Body of pancreas (tissue), 4 donors: ENCODE measurements at regions not wholly inside any gene's neighbourhood (a gene's known extent, or its start where the extent isn't known, plus 50 kb on each side); places are given as distances from the start of the nearest gene placed in this dataset.

Source experiments
- POLR2A ChIP-seq, 3 donors: fragments of 450-650 bp; IDR thresholded peaks; one replicate each; pipeline ENCODE4 v1.6.1; 2016; ENCODE audit warnings: antibody characterized with exemption in 3 of 3, mild to moderate bottlenecking in 2 of 3
- TF ChIP-seq, protein P1 (sequence below), 7 experiments: fragments of 450-650 bp in 4 of 7; fragments of 200-600 bp in 3 of 7; sonication (generic) in 3 of 7; IDR thresholded peaks; one replicate each; pipeline ENCODE4 v1.5.1; 2016 to 2019; ENCODE audit warnings: antibody characterized with exemption in 7 of 7

DNA sequence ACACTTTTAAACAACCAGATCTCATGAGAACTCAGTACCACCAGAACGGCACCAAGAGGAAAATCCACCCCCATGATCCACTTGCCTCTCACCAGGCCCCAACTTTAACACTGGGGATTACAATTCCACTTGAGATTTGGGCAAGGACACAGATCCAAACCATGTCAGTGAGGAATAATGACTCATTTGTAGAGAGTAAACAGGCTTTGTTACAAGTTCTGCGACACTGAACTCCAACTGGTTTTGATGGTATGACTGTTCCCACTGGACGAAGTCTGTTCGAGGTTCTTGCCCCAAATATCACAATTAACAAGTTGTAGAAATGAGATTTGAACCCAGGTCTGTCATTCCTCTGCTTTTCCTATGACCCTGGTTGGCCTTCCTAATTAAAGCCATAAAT, 718.1 kb upstream of the ID2 start:
- TF ChIP-seq, protein P1, sequence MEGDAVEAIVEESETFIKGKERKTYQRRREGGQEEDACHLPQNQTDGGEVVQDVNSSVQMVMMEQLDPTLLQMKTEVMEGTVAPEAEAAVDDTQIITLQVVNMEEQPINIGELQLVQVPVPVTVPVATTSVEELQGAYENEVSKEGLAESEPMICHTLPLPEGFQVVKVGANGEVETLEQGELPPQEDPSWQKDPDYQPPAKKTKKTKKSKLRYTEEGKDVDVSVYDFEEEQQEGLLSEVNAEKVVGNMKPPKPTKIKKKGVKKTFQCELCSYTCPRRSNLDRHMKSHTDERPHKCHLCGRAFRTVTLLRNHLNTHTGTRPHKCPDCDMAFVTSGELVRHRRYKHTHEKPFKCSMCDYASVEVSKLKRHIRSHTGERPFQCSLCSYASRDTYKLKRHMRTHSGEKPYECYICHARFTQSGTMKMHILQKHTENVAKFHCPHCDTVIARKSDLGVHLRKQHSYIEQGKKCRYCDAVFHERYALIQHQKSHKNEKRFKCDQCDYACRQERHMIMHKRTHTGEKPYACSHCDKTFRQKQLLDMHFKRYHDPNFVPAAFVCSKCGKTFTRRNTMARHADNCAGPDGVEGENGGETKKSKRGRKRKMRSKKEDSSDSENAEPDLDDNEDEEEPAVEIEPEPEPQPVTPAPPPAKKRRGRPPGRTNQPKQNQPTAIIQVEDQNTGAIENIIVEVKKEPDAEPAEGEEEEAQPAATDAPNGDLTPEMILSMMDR (IDR thresholded peaks at IDR 0.05), result no peak
- no peak for TF ChIP-seq POLR2A (IDR thresholded peaks at IDR 0.05)
